Pancreas (tissue), 10 donors: ENCODE measurements at regions not wholly inside any gene's neighbourhood (a gene's known extent, or its start where the extent isn't known, plus 50 kb on each side); places are given as distances from the start of the nearest gene placed in this dataset.

ENCODE experiments used
- ATAC-seq, 4 donors: fragments of 200-7000 bp; cut with Tn5 transposase; one replicate each; pipeline versions ENCODE4 v1.8.0 to v1.9.1; 2020; ENCODE audit warnings: mild to moderate bottlenecking in 4 of 4, moderate library complexity in 4 of 4
- DNase-seq, 6 donors: peaks; one replicate each; pipeline ENCODE4 v3.0.0-alpha.2; 2020
- FAIRE-seq: peaks from 2 replicates; lab custom pipeline; 2012; peaks lifted over from hg19 to GRCh38; lab: Jason Lieb, UNC
- H3K27ac ChIP-seq, 4 donors: fragments of 200-600 bp; sonication (generic); 1 replicate in 3 of 4; 2 replicates in 1 of 4; pipeline versions ENCODE4 v1.5.0 to v1.8.0; 2020
- H3K27me3 ChIP-seq, 4 donors: fragments of 200-600 bp; one replicate each; pipeline ENCODE4 v1.8.0; 2021
- H3K36me3 ChIP-seq, 3 donors: fragments of 200-600 bp; sonication (generic) in 1 of 3; one replicate each; pipeline versions ENCODE4 v1.5.0 to v1.8.0; 2020 to 2021
- H3K4me1 ChIP-seq, 3 donors: fragments of 200-600 bp; one replicate each; pipeline ENCODE4 v1.8.0; 2021
- H3K4me3 ChIP-seq, 4 donors: fragments of 200-600 bp; sonication (generic) in 2 of 4; one replicate each; pipeline versions ENCODE4 v1.5.0 to v1.8.0; 2020 to 2021
- H3K9me3 ChIP-seq, 4 donors: fragments of 200-600 bp; one replicate each; pipeline ENCODE4 v1.8.0; 2021
- WGBS, 2 donors: extraction: QIAGEN DNeasy Blood & Tissue Kit; methylation state at CpG; one replicate each; pipeline ENCODE4 v1.1.7; 2013; 5-methylcytosine and 5-hydroxymethylcytosine counted together
- intact Hi-C, 3 donors: fragments of 100-400 bp; cut with DNase I; formaldehyde crosslinking; loops; one replicate each; pipeline versions ENCODE4 v1.11.1 to v1.14.2; 2022
- TF ChIP-seq, protein P1 (sequence below), 4 donors: fragments of 200-600 bp; sonication (generic) in 3 of 4; IDR thresholded peaks; one replicate each; pipeline versions ENCODE4 v1.5.0 to v1.8.0; 2021; ENCODE audit warnings: antibody characterized with exemption in 4 of 4
- donor health status: healthy with polysubstance abuse.
- donor health status: DM: no; HTN: no; CAD: no; lungs with moderate emphysema.
- donor health status: DM: no; HTN: no; CAD: no.
- donor health status: control.
- donor health status: control.
- donor health status: Bipolar disorder and iron deficiency.
- donor health status: DM: yes; HTN: yes; CAD: no.
- donor health status: DM: no; HTN: no; CAD: no.
- donor health status: DM: no; HTN: no; CAD: no.
- donor health status: DM: yes; HTN: yes; CAD: no.

DNA sequence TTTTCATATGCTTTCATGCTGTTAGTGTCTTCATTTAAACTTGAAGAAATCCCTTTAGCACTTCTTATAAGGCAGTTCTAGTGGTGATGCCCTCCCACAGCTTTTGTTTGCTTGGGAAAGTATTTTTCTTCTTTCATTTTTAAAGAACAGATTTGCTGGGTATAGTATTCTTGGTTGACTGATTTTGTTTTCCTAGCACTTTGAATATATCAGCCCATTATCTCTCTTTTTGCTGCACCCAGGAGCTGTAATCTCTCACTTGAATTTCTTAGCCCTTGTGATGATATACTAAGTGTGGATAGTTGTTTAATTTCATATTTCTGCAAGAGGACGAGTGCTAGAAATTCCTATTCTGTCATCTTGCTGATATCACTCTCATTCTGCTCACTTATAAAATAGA lies 283.7 kb downstream of the GPAT3 start:
- intact Hi-C loops = no loop called here
- no peak for ATAC-seq
- no peaks in the 10 kb centered on the region for H3K4me1 ChIP-seq

DNA sequence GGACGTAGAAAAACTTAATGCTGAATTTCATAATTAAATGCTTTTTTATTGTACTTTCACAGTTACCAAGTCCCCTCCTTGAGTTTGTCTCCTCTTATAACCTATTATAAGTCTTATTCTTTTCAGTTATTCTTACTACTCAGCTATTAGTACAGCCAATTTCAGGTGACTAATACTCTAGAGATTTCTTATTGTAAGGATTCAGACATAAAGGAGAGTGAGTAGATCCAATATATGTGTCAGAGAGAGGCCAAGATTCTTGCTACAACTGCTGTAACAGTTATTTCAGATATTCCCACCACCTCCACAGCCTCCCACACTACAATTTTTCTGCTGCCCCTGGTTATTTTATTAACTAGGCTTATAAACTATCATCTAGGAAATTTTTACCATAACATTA lies 274.5 kb downstream of the GPAT3 start:
- TF ChIP-seq, protein P1, sequence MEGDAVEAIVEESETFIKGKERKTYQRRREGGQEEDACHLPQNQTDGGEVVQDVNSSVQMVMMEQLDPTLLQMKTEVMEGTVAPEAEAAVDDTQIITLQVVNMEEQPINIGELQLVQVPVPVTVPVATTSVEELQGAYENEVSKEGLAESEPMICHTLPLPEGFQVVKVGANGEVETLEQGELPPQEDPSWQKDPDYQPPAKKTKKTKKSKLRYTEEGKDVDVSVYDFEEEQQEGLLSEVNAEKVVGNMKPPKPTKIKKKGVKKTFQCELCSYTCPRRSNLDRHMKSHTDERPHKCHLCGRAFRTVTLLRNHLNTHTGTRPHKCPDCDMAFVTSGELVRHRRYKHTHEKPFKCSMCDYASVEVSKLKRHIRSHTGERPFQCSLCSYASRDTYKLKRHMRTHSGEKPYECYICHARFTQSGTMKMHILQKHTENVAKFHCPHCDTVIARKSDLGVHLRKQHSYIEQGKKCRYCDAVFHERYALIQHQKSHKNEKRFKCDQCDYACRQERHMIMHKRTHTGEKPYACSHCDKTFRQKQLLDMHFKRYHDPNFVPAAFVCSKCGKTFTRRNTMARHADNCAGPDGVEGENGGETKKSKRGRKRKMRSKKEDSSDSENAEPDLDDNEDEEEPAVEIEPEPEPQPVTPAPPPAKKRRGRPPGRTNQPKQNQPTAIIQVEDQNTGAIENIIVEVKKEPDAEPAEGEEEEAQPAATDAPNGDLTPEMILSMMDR (IDR thresholded peaks at IDR 0.05) = no peak
- H3K9me3 ChIP-seq = no peaks in the 10 kb centered on the region
- WGBS, 2 donors = 35 to 45% methylated on average over 1 of the region's 1 CpG
- no peak for ATAC-seq
- FAIRE-seq = no peak
- intact Hi-C loops = no loop called here
- DNase-seq = no peak
- H3K4me1 ChIP-seq = no peaks in the 10 kb centered on the region
- H3K27me3 ChIP-seq = no peaks in the 10 kb centered on the region
- H3K4me3 ChIP-seq = no peak overlapping the region
- no peak overlapping the region for H3K27ac ChIP-seq
- H3K36me3 ChIP-seq = no peaks in the 10 kb centered on the region

More for the DNA sequence above, 283.7 kb downstream of the GPAT3 start:
- no peak for DNase-seq
- TF ChIP-seq, protein P1 (IDR thresholded peaks at IDR 0.05) = no peak
- Histone ChIP-seq H3K27me3 (no peaks in the 10 kb centered on the region), H3K4me3 (no peak overlapping the region), H3K36me3 (no peaks in the 10 kb centered on the region), H3K27ac (no peak overlapping the region), H3K9me3 (peaks cover 0 to 3% (median 0%) of the 10 kb centered on the region in 4 donors)
- FAIRE-seq = no peak
- WGBS, 2 donors = 54 to 62% methylated on average over 1 of the region's 1 CpG

DNA sequence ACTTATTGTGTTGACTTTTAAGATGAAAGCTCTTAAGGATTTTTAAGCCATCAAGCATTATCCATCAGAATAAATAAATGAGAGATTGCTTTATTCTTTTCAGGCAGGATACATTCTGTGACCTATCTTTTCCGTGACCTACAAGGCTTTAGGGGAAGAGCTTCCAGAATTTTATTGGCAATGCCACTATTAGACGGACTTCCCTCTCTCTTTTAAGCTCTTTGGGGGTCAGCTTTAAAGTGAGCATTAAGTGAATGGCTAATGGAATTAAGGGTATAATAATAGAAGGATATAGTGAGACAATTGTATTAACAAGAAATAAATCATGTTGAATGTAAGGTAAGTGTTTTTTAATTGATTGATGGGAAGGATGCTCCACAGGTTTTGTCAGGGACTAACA lies 273.7 kb downstream of the GPAT3 start:
- no peaks in the 10 kb centered on the region for H3K27me3 ChIP-seq
- no peaks in the 10 kb centered on the region for H3K9me3 ChIP-seq
- H3K27ac ChIP-seq = no peak overlapping the region
- intact Hi-C loops = no loop called here
- 42 to 71% methylated on average over 2 of the region's 2 CpGs for WGBS, 2 donors
- H3K4me3 ChIP-seq = no peak overlapping the region
- FAIRE-seq = no peak
- no peak for ATAC-seq
- no peaks in the 10 kb centered on the region for H3K36me3 ChIP-seq
- no peak for DNase-seq
- H3K4me1 ChIP-seq = no peaks in the 10 kb centered on the region
- TF ChIP-seq, protein P1 (IDR thresholded peaks at IDR 0.05) = no peak

DNA sequence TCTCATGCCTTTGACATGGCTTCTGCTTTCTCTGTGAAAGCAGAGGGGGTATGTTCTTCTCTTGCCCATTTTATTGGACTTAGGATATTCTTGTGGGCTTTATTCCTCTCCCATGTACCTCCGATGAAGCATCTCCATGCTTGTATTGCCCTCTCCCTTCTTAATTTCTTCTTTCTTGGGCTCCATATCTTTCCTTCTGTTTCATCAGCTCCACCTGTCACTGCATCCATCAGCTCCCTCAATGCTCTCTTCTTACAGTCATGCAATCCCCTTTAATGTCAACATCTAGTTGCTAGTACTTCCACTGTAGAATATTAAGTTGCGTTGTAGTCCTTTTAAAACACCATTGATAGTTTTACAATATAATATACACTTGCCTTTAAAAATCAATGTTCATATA lies 257.6 kb downstream of the GPAT3 start:
- 43 to 93% methylated on average over 2 of the region's 2 CpGs for WGBS, 2 donors
- H3K27me3 ChIP-seq = no peaks in the 10 kb centered on the region
- DNase-seq = no peak
- H3K4me1 ChIP-seq = no peaks in the 10 kb centered on the region
- intact Hi-C loops = no loop called here
- FAIRE-seq = no peak
- no peak overlapping the region for H3K4me3 ChIP-seq
- H3K36me3 ChIP-seq = no peaks in the 10 kb centered on the region
- TF ChIP-seq, protein P1 (IDR thresholded peaks at IDR 0.05) = no peak
- no peaks in the 10 kb centered on the region for H3K9me3 ChIP-seq
- H3K27ac ChIP-seq = no peak overlapping the region
- no peak for ATAC-seq

DNA sequence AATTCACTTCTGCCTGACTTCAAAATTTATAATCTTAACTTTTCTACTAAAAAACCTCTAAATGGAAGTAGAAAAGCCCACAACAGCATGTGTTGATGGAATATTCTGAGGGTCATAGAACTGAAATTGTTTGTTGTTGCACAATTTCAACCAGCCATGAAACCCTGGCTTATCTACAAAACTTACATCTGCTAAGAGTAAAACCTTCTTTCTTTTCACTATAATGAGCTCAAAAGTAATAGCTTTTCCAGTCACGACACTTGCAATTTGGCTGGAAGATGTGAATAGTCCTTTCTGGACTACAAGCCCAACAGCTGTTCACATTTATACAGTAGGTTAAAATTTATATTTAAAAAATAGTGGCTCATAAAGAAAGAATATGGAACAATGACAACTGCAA lies 250.0 kb downstream of the GPAT3 start:
- FAIRE-seq (no peak), DNase-seq (no peak), ATAC-seq (no peak)
- H3K27me3 ChIP-seq = no peaks in the 10 kb centered on the region
- H3K9me3 ChIP-seq = no peaks in the 10 kb centered on the region
- H3K36me3 ChIP-seq = no peaks in the 10 kb centered on the region
- no peak overlapping the region for H3K27ac ChIP-seq
- H3K4me3 ChIP-seq = no peak overlapping the region
- WGBS, 2 donors = 77 to 97% methylated on average over 1 of the region's 1 CpG
- intact Hi-C loops = no loop called here
- TF ChIP-seq, protein P1 (IDR thresholded peaks at IDR 0.05) = no peak
- no peaks in the 10 kb centered on the region for H3K4me1 ChIP-seq
